IPS DF 6.9 (cell line): ENCODE measurements at regions not wholly inside any gene's neighbourhood (a gene's known extent, or its start where the extent isn't known, plus 50 kb on each side); places are given as distances from the start of the nearest gene placed in this dataset.

ENCODE experiments used
- DNase-seq: peaks from one replicate; pipeline ENCODE4 v3.0.0-alpha.2; 2013; ENCODE audit warnings: low read depth, low spot score
- H3K27ac ChIP-seq: one replicate; pipeline ENCODE4 v1.5.1; 2013; ENCODE audit warnings: low read length, control low read depth
- H3K27me3 ChIP-seq: 2 replicates; pipeline ENCODE4 v1.6.1; 2013; ENCODE audit warnings: mild to moderate bottlenecking, low read length; ENCODE audit not compliant: control insufficient read depth, insufficient read depth
- H3K36me3 ChIP-seq: 2 replicates; pipeline ENCODE4 v1.6.1; 2013; ENCODE audit warnings: low read length; ENCODE audit not compliant: control insufficient read depth, insufficient read depth
- H3K4me1 ChIP-seq: 2 replicates; pipeline ENCODE4 v1.6.1; 2013; ENCODE audit warnings: low read length; ENCODE audit not compliant: control insufficient read depth, insufficient read depth
- H3K4me3 ChIP-seq: 2 replicates; pipeline ENCODE4 v1.5.1; 2013; ENCODE audit warnings: mild to moderate bottlenecking, low read length
- H3K9me3 ChIP-seq: 2 replicates; pipeline ENCODE4 v1.6.1; 2013; ENCODE audit warnings: low read length, inconsistent platforms; ENCODE audit not compliant: control insufficient read depth, insufficient read depth
- WGBS: extraction: QIAGEN DNeasy Blood & Tissue Kit; methylation state at CpG from one replicate; pipeline ENCODE4 v1.1.7; 2013; ENCODE audit warnings: mixed read lengths, missing lambda C conversion rate; ENCODE audit not compliant: insufficient read length, insufficient coverage; 5-methylcytosine and 5-hydroxymethylcytosine counted together

DNA sequence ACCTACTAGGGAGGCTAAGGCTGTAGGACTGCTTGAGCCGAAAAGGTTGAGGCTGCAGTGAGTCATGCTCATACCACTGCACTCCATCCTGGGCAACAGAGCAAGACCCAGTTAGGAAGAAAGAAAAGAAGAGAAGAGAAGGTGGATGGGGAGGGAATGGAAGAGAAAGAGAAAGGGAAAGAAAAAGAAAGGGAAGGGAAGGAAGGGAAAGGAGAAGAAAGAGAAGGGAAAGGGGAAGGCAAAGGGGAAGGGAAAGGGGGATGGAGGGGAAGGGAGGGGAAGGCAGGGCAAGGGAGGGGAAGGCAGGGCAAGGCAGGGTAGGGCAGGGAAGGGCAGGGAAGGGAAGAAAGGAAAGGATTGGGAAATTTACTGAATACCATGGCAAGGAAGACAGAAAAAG lies 157.0 kb downstream of the ACTL7B start:
- Histone ChIP-seq H3K36me3 (no peaks in the 10 kb centered on the region), H3K27ac (no peak overlapping the region), H3K4me3 (no peak overlapping the region), H3K4me1 (no peaks in the 10 kb centered on the region), H3K9me3 (no peaks in the 10 kb centered on the region), H3K27me3 (no peaks in the 10 kb centered on the region)
- no CpG with 5 or more reads among the region's 1 CpG for WGBS
- DNase-seq, result no peak

DNA sequence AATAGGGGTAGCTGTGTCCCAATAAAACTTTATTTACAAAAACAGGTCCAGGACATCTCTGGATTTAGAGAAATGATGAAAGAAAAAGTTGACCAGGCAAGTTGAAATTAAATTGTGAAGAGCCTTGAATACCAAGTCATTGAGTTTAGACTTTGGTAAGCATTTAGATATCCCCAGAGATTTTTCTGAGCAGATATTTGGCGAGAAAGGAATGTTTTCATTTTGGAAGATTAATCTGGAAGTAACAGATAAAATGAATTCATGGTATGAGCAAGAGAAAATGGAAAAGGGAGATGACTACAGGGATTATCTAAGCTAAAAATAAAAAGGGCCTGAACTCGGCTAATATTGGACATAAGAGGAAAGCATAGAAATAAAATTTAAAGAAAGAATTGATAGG lies 157.6 kb downstream of the ACTL7B start:
- H3K4me1 ChIP-seq, result no peaks in the 10 kb centered on the region
- no CpG with 5 or more reads among the region's 2 CpGs for WGBS
- H3K9me3 ChIP-seq, result no peaks in the 10 kb centered on the region

DNA sequence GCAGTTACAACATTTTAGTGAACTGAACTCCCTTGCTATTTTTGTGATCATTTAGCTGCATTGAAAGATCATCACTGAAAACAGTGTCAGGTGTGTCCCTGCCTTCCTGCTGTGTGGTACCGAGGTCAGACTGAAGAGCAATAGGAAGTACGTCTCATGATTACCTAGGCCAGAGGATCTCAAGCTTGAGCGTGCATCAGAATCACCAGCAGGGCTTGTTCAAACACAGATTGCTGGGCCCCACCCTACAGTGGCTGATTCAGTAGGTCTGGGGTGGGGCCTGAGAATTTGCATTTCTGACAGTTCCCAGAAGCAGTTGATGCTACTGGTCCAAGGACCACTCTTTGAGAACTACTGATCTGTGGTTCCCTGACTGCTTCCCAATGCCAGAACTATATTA lies 159.6 kb downstream of the ACTL7B start:
- Histone ChIP-seq H3K9me3 (no peaks in the 10 kb centered on the region), H3K36me3 (no peaks in the 10 kb centered on the region), H3K27me3 (no peaks in the 10 kb centered on the region), H3K4me3 (no peak overlapping the region), H3K27ac (no peak overlapping the region), H3K4me1 (no peaks in the 10 kb centered on the region; the same call in 1 of the 2 replicates)
- no peak for DNase-seq
- WGBS, result no CpG with 5 or more reads among the region's 3 CpGs

More for the DNA sequence above, 157.6 kb downstream of the ACTL7B start:
- Histone ChIP-seq H3K27me3 (no peaks in the 10 kb centered on the region), H3K36me3 (no peaks in the 10 kb centered on the region), H3K4me3 (no peak overlapping the region), H3K27ac (no peak overlapping the region)
- no peak for DNase-seq

DNA sequence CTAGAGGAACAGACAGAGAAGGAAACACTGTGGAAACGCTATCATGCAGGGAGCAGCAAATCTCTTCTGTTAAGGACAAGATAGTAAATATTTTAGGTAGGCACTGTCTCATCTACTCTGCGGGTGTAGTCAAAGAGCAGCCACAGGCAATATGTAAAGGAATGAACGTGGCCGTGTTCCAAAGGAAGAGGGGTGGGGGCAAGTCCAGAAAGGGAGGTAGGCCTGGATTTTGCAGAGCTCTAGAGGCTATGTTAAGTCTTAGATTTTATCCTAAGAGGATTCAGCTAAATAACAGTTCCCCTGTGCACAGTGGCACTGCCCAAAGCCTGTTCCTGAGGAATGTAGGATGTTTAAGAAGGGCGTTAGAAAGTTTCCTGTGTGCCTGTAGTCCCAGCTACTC lies 161.6 kb downstream of the ACTL7B start:
- Histone ChIP-seq H3K4me1 (no peaks in the 10 kb centered on the region; the same call in 1 of the 2 replicates), H3K36me3 (no peaks in the 10 kb centered on the region), H3K27me3 (no peaks in the 10 kb centered on the region), H3K27ac (no peak overlapping the region), H3K4me3 (no peak overlapping the region), H3K9me3 (no peaks in the 10 kb centered on the region)
- WGBS, result no CpG with 5 or more reads among the region's 5 CpGs
- DNase-seq, result no peak

DNA sequence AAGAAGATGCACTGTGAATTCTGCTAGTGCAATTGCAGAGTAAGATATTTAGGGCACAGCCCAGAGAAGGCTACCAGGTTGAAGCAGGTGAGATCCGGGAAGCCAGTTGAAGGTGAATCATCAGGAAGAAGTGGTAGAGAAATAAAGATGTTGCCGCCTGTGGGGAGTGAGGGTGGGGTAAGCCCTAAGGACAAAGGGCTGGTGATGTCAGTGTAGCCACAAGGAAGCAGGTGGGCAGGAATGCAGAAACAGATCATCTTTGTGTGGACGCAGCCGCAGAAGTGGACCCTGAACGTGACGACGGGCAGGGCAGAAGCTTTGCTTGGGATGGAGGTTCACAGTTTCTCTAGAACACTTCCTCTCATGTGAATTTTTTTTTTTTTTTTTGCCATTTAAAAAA lies 164.2 kb downstream of the ACTL7B start:
- no peak overlapping the region for H3K27ac ChIP-seq
- no peak overlapping the region for H3K4me3 ChIP-seq
- no CpG with 5 or more reads among the region's 7 CpGs for WGBS
- H3K27me3 ChIP-seq, result no peaks in the 10 kb centered on the region
- no peaks in the 10 kb centered on the region; the same call in 1 of the 2 replicates for H3K4me1 ChIP-seq
- no peaks in the 10 kb centered on the region for H3K9me3 ChIP-seq
- no peaks in the 10 kb centered on the region for H3K36me3 ChIP-seq
- DNase-seq, result no peak

DNA sequence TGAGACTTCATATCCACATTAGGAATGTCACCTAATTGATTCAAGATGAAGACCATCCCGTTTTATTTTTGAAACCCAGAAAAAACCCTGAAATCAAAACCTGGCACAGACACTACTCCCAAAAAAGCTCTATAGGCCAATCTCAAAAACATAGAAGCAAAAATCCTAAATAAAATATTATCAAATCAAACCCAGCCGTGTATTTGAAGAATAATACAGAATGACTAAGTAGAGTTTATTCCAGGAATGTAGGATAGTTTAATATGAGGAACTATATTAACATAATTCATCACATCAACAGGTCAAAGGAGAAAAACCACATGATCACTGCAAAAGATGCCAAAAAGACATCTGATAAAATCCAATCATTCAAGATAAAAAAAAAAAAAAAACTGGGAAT lies 167.1 kb downstream of the ACTL7B start:
- Histone ChIP-seq H3K4me1 (no peaks in the 10 kb centered on the region; the same call in 1 of the 2 replicates), H3K27ac (no peak overlapping the region), H3K36me3 (no peaks in the 10 kb centered on the region), H3K27me3 (no peaks in the 10 kb centered on the region), H3K4me3 (no peak overlapping the region), H3K9me3 (no peaks in the 10 kb centered on the region)
- DNase-seq, result no peak
- WGBS, result no CpG with 5 or more reads among the region's 2 CpGs

DNA sequence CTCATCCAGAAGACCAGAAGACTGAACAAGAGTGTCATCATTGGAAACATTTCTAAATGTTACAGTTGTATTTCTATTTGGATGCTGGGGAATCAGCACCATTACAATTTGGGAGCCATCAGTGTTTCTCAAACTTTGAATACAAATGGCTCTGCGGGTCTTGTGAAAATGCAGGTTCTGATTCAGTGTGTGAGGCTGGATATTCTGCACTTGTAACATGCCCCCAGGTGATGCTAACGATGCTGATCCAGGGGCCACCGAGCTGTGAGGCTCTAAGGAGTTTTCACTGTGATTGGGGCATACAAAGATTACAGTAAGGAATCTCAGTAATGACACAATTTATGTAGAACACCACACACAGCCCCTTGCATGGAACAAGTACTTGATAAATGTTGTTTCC lies 167.7 kb downstream of the ACTL7B start:
- DNase-seq, result no peak
- H3K27ac ChIP-seq, result no peak overlapping the region
- H3K4me1 ChIP-seq, result no peaks in the 10 kb centered on the region; the same call in 1 of the 2 replicates
- no peaks in the 10 kb centered on the region for H3K36me3 ChIP-seq
- WGBS, result no CpG with 5 or more reads among the region's 3 CpGs
- H3K4me3 ChIP-seq, result no peak overlapping the region
- no peaks in the 10 kb centered on the region for H3K9me3 ChIP-seq
- H3K27me3 ChIP-seq, result no peaks in the 10 kb centered on the region

DNA sequence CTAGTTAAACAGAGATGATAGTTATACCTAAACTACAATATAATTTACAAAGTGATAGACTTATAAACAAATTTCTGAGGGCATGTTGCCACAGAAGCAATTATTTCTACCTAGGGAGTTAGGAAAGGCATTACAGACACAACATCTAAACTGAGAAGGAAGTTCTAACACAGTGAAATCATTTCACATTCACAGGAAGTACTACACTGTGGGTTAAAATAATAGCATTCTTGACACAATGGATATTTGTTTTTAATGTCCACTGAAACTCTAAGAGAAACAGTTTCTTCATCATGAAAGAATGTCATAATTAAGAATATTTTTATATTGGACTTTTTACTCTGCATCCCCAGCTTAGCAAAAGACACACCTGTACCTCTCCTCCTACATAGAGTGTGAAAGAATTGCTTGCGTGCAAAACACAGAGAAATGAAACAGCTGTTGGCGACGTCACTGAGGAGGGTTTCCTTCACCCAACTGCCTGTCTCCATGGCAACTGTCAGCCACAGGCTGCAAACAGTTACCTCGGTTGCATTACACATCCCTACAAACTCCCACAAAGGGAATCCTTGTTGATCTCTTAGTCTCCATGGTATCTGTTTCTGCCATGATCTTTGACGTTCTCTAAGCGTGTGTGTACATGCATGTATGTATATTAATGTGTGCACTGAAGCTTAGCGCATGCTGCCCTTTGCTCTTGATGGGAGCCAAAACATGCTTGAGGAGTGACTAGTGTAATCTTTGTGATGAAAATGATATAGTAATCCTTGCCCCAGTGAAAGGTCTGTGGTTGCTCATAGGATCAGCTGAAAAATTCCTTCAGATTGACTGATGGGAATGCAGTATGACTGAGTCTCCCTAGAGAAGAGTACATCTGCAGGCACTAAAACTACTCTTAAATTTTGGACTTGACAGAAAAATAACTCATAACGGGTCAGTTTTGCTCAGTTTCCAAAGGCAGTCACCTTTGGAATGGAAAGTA lies 168.5 kb downstream of the ACTL7B start:
- H3K36me3 ChIP-seq, result no peaks in the 10 kb centered on the region
- H3K27ac ChIP-seq, result no peak overlapping the region
- H3K4me1 ChIP-seq, result no peaks in the 10 kb centered on the region; the same call in 1 of the 2 replicates
- no peak for DNase-seq
- H3K4me3 ChIP-seq, result no peak overlapping the region
- no peaks in the 10 kb centered on the region for H3K9me3 ChIP-seq
- WGBS, result no CpG with 5 or more reads among the region's 8 CpGs
- H3K27me3 ChIP-seq, result no peaks in the 10 kb centered on the region

DNA sequence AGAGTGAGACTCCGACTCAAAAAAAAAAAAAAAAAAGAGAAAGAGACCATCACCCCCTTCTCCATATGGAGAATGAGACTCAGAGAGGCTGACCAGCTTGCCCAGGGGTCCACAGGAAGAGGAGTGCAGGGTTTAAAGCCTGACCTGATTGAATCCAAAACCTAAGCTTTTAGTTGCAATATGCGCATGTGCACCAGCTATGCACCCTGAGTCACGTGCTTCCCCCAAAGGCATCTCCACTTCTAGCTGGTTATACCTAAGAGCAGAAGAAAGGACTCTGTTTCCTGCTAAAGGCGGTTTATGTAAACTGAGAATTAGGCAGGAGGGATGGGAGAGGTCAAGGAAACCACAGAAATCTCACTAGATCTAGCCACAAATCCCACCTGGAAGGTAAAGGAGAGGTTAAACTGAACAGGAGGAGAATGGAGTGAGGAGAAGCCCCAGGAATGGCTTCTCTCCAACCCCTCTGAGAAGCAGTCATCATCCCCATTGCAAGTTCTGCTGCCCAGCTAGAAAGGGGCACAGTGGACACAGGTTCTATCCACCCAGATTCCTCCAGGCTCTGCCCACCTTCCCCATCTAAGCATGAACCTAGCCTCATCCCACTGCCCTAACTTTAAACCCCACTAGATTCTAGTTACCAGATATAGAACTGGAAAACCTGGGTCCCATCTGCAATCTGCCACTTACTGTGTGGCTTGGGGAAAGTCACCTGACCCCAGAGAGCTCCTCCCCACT lies 171.3 kb downstream of the ACTL7B start:
- H3K9me3 ChIP-seq, result no peaks in the 10 kb centered on the region
- H3K4me1 ChIP-seq, result no peaks in the 10 kb centered on the region
- no peak overlapping the region for H3K27ac ChIP-seq
- no peak for DNase-seq
- no peaks in the 10 kb centered on the region for H3K36me3 ChIP-seq
- H3K4me3 ChIP-seq, result no peak overlapping the region
- H3K27me3 ChIP-seq, result no peaks in the 10 kb centered on the region
- no CpG with 5 or more reads among the region's 4 CpGs for WGBS

DNA sequence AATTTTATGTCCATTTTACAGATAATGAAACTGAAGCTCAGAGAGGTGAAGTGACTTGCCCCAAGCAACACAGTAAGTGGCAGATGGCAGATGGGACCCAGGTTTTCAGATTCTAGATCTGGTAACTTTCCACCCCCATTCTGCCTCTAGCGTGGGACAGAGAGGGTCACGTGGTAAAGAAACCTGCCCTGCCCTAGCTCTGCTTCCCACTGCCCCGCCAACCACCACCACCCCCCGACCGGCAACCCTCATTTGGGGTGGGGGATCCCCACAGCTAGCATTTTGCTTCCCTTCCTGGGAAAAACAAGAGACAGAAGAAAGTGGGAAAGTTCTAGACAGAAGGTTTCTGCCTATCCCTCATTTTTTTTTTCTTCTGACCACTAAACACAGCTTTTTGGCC lies 172.5 kb downstream of the ACTL7B start:
- Histone ChIP-seq H3K27ac (no peak overlapping the region), H3K36me3 (no peaks in the 10 kb centered on the region), H3K4me1 (no peaks in the 10 kb centered on the region), H3K27me3 (no peaks in the 10 kb centered on the region), H3K9me3 (no peaks in the 10 kb centered on the region), H3K4me3 (no peak overlapping the region)
- no peak for DNase-seq
- no CpG with 5 or more reads among the region's 5 CpGs for WGBS
